Caco-2 (cell line): ENCODE measurements at regions not wholly inside any gene's neighbourhood (a gene's known extent, or its start where the extent isn't known, plus 50 kb on each side); places are given as distances from the start of the nearest gene placed in this dataset.
A peak's percentile ranks its signal among the peaks of the same experiment; 100 is the strongest.

Source experiments
- BruUV-seq: library from RNA; stranded (reverse); fragments of 400-500 nt; replicated peaks from 2 replicates; lab custom pipeline; 2021; lab: Mats Ljungman, UMichigan
- CTCF ChIA-PET: fragments of 300-600 bp; sonication (Branson Sonifier 250); formaldehyde crosslinking; loops from one replicate; lab custom pipeline; 2022; ENCODE audit warnings: antibody characterized with exemption; lab: Charles Lee
- POLR2A ChIA-PET: fragments of 300-600 bp; sonication (Branson Sonifier 250); formaldehyde crosslinking; loops from one replicate; lab custom pipeline; 2022; ENCODE audit warnings: antibody characterized with exemption; lab: Charles Lee
- DNase-seq, 2 experiments: peaks; one replicate each; pipeline versions ENCODE4 v3.0.0 to v3.0.0-alpha.2; 2020 to 2022
- H3K27me3 ChIP-seq: replicated peaks from 2 replicates; pipeline ENCODE4 v1.6.0; 2011; ENCODE audit warnings: low read length; ENCODE audit not compliant: control insufficient read depth, insufficient read depth
- H3K36me3 ChIP-seq: 2 replicates; pipeline ENCODE4 v1.5.1; 2011; ENCODE audit warnings: low read length; ENCODE audit not compliant: control insufficient read depth, insufficient read depth
- H3K4me1 ChIP-seq: fragments of 250-450 bp; sonication (Bioruptor Pico); 2 replicates; pipeline ENCODE4 v1.5.1; 2020; ENCODE audit warnings: mild to moderate bottlenecking
- H3K4me3 ChIP-seq: 2 replicates; pipeline ENCODE4 v1.5.1; 2011; ENCODE audit warnings: low read depth, mild to moderate bottlenecking, control low read depth, low read length
- H3K9me3 ChIP-seq: fragments of 250-450 bp; sonication (Bioruptor Pico); 2 replicates; pipeline ENCODE4 v1.5.1; 2020; ENCODE audit warnings: mild to moderate bottlenecking, moderate library complexity
- H3K27ac Mint-ChIP-seq: one replicate; pipeline ENCODE4 v1.8.0; 2022; ENCODE audit warnings: mixed read lengths; ENCODE audit not compliant: unreplicated experiment
- H3K27me3 Mint-ChIP-seq: one replicate; pipeline ENCODE4 v1.8.0; 2022; ENCODE audit warnings: mixed read lengths; ENCODE audit not compliant: insufficient read depth, unreplicated experiment
- H3K36me3 Mint-ChIP-seq: one replicate; pipeline ENCODE4 v1.8.0; 2022; ENCODE audit warnings: mild to moderate bottlenecking, mixed read lengths; ENCODE audit not compliant: insufficient read depth, unreplicated experiment
- H3K4me1 Mint-ChIP-seq: one replicate; pipeline ENCODE4 v1.8.0; 2022; ENCODE audit warnings: low read depth, mixed read lengths; ENCODE audit not compliant: unreplicated experiment
- H3K4me3 Mint-ChIP-seq: one replicate; pipeline ENCODE4 v1.8.0; 2022; ENCODE audit warnings: mild to moderate bottlenecking, moderate library complexity, mixed read lengths; ENCODE audit not compliant: unreplicated experiment
- H3K9me3 Mint-ChIP-seq: one replicate; pipeline ENCODE4 v1.8.0; 2022; ENCODE audit warnings: mixed read lengths; ENCODE audit not compliant: unreplicated experiment
- CTCF ChIP-seq, 2 experiments: fragments of 200-600 bp in 1 of 2; IDR thresholded peaks; 1 replicate in 1 of 2; 2 replicates in 1 of 2; pipeline versions ENCODE4 v1.5.1 to v1.8.0; 2011 to 2022; ENCODE audit warnings: antibody characterized with exemption in 1 of 2, control low read depth in 1 of 2, inconsistent platforms in 1 of 2, low read depth in 1 of 2, low read length in 1 of 2, mild to moderate bottlenecking in 1 of 2, moderate library complexity in 1 of 2; ENCODE audit not compliant: insufficient read depth in 1 of 2, severe bottlenecking in 1 of 2, unreplicated experiment in 1 of 2
- intact Hi-C: fragments of 100-400 bp; cut with micrococcal nuclease; formaldehyde crosslinking; loops from one replicate; pipeline ENCODE4 v1.10.0; 2022; ENCODE audit not compliant: unreplicated experiment

GRCh38 chr16:86739178-86739577 is 160.8 kb downstream of the FOXL1 start:
- Mint-ChIP-seq H3K36me3 (no peaks in the 10 kb centered on the region), H3K27ac (no peak overlapping the region), H3K9me3 (peaks cover 12% of the 10 kb centered on the region), H3K27me3 (peaks cover 6% of the 10 kb centered on the region), H3K4me1 (no peaks in the 10 kb centered on the region), H3K4me3 (no peak overlapping the region)
- H3K4me1 ChIP-seq = peaks cover 7% of the 10 kb centered on the region; the same call in 1 of the 2 replicates
- no peak for TF ChIP-seq CTCF (IDR thresholded peaks at IDR 0.05; ENCODE audit: insufficient read depth in 1 of 2, low read depth in 1 of 2, low read length in 1 of 2, severe bottlenecking in 1 of 2, unreplicated experiment in 1 of 2)
- CTCF ChIA-PET = no interaction called here
- no peaks in the 10 kb centered on the region; the same call in 1 of the 2 replicates for H3K27me3 ChIP-seq
- POLR2A ChIA-PET = no interaction called here
- no TSS peak for BruUV-seq
- DNase-seq = no peak
- no peaks in the 10 kb centered on the region for H3K9me3 ChIP-seq
- intact Hi-C loops = no loop called here
- H3K4me3 ChIP-seq = no peak overlapping the region
- H3K36me3 ChIP-seq = no peaks in the 10 kb centered on the region

- TF ChIP-seq CTCF (IDR thresholded peaks at IDR 0.05; ENCODE audit: insufficient read depth in 1 of 2, low read depth in 1 of 2, low read length in 1 of 2, severe bottlenecking in 1 of 2, unreplicated experiment in 1 of 2) = no peak
- H3K4me3 ChIP-seq = no peak overlapping the region
- H3K27me3 ChIP-seq = no peaks in the 10 kb centered on the region; the same call in 1 of the 2 replicates
- no TSS peak for BruUV-seq
- intact Hi-C loops = no loop called here
- CTCF ChIA-PET = no interaction called here
- peaks cover 11% of the 10 kb centered on the region for H3K27me3 Mint-ChIP-seq
- POLR2A ChIA-PET = no interaction called here
- peak overlapping the region; percentile 31 for H3K4me3 Mint-ChIP-seq
- H3K36me3 Mint-ChIP-seq = no peaks in the 10 kb centered on the region
- no peaks in the 10 kb centered on the region for H3K9me3 ChIP-seq
- H3K4me1 ChIP-seq = peaks cover 7% of the 10 kb centered on the region; the same call in 1 of the 2 replicates
- no peak overlapping the region for H3K27ac Mint-ChIP-seq
- H3K9me3 Mint-ChIP-seq = peaks cover 12% of the 10 kb centered on the region
- H3K36me3 ChIP-seq = no peaks in the 10 kb centered on the region
- H3K4me1 Mint-ChIP-seq = no peaks in the 10 kb centered on the region
- no peak for DNase-seq
These were observed 161.5 kb downstream of the FOXL1 start for GRCh38 chr16:86739808-86740207.

- no peaks in the 10 kb centered on the region for H3K36me3 Mint-ChIP-seq
These were observed 161.9 kb downstream of the FOXL1 start for GRCh38 chr16:86740298-86740697.

More at GRCh38 chr16:86740298-86740697, 161.9 kb downstream of the FOXL1 start:
- peaks cover 12% of the 10 kb centered on the region for H3K9me3 Mint-ChIP-seq
- no peak overlapping the region for H3K27ac Mint-ChIP-seq
- BruUV-seq = no TSS peak
- H3K9me3 ChIP-seq = no peaks in the 10 kb centered on the region
- H3K4me1 Mint-ChIP-seq = no peaks in the 10 kb centered on the region
- peak overlapping the region; percentile 31 for H3K4me3 Mint-ChIP-seq
- H3K27me3 ChIP-seq = no peaks in the 10 kb centered on the region; the same call in 1 of the 2 replicates
- ChIA-PET CTCF (no interaction called here), POLR2A (no interaction called here)
- H3K4me3 ChIP-seq = no peak overlapping the region
- no peaks in the 10 kb centered on the region for H3K36me3 ChIP-seq
- H3K27me3 Mint-ChIP-seq = peaks cover 13% of the 10 kb centered on the region
- intact Hi-C loops = no loop called here
- TF ChIP-seq CTCF (IDR thresholded peaks at IDR 0.05; ENCODE audit: insufficient read depth in 1 of 2, low read depth in 1 of 2, low read length in 1 of 2, severe bottlenecking in 1 of 2, unreplicated experiment in 1 of 2) = no peak
- H3K4me1 ChIP-seq = peaks cover 7% of the 10 kb centered on the region; the same call in 1 of the 2 replicates
- DNase-seq = no peak
